ENCODE measurements at regions not wholly inside any gene's neighbourhood (a gene's known extent, or its start where the extent isn't known, plus 50 kb on each side); places are given as distances from the start of the nearest gene placed in this dataset.

DNA sequence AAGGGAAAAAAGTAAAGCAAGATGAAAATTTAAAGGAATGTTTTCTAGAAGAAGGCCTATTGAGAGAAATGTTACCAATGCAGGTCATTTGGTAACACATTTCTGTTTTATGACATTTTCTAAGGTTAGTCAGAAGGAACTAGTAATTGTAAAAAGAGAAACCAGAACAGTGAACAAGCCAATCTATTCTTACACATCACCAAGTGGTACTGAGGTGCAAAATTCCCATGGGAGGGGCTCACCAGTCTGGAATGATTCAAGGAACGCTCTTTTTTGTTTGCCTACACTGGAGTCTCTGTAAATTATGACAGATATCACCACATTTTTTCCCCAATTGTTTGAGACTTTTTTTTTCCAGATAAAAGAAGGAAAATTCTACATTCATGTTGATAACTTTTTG is 404.7 kb upstream of the CNKSR2 start:
- Histone ChIP-seq H3K27me3 (ENCODE audit: control insufficient read depth, insufficient read depth, low read length) (no peaks in the 10 kb centered on the region), H3K4me3 (ENCODE audit: low read depth, low read length) (no peak overlapping the region), H3K36me3 (ENCODE audit: control insufficient read depth, insufficient read depth, low read length) (no peaks in the 10 kb centered on the region)
- DNase-seq (ENCODE audit: low read depth), result no peak
- TF ChIP-seq, protein P1, sequence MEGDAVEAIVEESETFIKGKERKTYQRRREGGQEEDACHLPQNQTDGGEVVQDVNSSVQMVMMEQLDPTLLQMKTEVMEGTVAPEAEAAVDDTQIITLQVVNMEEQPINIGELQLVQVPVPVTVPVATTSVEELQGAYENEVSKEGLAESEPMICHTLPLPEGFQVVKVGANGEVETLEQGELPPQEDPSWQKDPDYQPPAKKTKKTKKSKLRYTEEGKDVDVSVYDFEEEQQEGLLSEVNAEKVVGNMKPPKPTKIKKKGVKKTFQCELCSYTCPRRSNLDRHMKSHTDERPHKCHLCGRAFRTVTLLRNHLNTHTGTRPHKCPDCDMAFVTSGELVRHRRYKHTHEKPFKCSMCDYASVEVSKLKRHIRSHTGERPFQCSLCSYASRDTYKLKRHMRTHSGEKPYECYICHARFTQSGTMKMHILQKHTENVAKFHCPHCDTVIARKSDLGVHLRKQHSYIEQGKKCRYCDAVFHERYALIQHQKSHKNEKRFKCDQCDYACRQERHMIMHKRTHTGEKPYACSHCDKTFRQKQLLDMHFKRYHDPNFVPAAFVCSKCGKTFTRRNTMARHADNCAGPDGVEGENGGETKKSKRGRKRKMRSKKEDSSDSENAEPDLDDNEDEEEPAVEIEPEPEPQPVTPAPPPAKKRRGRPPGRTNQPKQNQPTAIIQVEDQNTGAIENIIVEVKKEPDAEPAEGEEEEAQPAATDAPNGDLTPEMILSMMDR (IDR thresholded peaks at IDR 0.05; ENCODE audit: insufficient read depth, low read length, poor library complexity, severe bottlenecking), result no peak

DNA sequence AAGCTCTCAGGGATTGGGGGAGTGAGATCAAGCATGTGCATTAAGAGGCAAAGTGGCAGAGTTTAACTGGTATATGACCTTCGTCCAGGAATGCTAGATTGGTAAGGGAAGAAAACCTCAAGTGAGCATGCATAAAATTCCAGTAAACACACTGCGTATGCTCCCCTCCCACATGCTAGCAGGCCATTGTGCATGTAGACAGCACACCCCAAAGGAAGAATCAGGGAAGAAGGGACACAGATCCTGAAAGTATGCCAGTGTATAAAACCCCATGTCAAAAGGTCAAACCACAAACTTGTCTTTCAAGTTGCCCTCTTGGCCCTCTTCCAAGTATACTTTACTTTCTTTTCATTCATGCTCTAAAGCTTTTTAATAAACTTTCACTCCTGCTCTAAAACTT is 405.2 kb upstream of the CNKSR2 start:
- no peaks in the 10 kb centered on the region for H3K27me3 ChIP-seq (ENCODE audit: control insufficient read depth, insufficient read depth, low read length)
- DNase-seq (ENCODE audit: low read depth), result no peak
- TF ChIP-seq, protein P1 (IDR thresholded peaks at IDR 0.05; ENCODE audit: insufficient read depth, low read length, poor library complexity, severe bottlenecking), result no peak
- H3K4me3 ChIP-seq (ENCODE audit: low read depth, low read length), result no peak overlapping the region
- H3K36me3 ChIP-seq (ENCODE audit: control insufficient read depth, insufficient read depth, low read length), result no peaks in the 10 kb centered on the region

DNA sequence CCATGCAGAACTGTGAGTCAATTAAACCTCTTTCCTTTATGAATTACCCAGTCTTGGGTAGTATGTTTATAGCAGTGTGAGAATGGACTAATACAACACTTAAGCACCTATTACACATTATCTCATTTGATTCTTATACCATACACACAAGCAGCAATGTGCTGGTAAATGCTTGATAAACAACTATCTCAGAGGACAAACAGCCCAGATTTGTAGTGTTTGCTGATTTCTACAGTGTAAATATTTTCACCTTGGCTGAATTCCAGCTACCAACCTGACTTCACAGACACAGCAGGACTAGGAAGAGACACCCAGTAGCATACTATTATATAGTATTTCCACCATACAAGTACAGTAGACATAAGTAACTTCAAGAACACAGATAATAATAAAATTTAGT is 406.5 kb upstream of the CNKSR2 start:
- no peaks in the 10 kb centered on the region for H3K27me3 ChIP-seq (ENCODE audit: control insufficient read depth, insufficient read depth, low read length)
- no peak for DNase-seq (ENCODE audit: low read depth)
- H3K36me3 ChIP-seq (ENCODE audit: control insufficient read depth, insufficient read depth, low read length), result no peaks in the 10 kb centered on the region
- TF ChIP-seq, protein P1 (IDR thresholded peaks at IDR 0.05; ENCODE audit: insufficient read depth, low read length, poor library complexity, severe bottlenecking), result no peak
- H3K4me3 ChIP-seq (ENCODE audit: low read depth, low read length), result no peak overlapping the region

DNA sequence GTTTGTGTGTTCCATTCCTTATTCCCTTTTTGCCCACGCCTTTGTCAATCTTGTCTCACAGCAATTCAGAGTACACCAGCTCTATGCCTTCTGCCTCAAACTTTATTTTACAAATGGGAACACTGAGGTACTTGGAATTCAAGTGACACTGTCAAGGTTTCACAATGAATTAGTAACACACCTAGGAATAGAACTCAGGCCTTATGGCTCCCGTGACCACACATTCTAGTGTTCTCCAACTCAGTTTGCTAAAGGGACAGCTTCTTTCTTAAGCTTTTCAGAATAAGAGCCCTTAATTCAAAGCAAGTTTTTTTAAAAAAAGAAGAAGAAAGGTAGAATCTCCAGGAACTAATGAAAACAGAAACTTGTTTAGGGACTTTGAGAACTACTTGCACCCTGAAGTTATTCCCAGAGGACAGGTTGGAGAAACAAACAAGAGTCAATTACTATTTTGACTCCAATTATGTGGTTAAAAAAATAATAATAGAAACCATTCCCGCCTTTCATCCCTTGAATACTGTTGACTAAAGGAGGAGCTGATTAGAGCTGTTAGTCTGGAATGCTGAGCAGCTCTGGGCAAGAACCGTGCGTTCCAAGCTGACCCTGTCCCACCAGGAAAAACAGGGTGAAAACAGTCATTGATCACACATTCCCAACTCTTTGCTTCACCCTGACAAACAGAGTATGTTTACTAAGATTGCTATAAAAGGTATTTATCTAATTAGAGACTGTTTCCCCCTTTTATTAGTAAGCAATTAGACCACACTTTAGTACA is 408.8 kb upstream of the CNKSR2 start:
- Histone ChIP-seq H3K27me3 (ENCODE audit: control insufficient read depth, insufficient read depth, low read length) (no peaks in the 10 kb centered on the region), H3K4me3 (ENCODE audit: low read depth, low read length) (no peak overlapping the region), H3K36me3 (ENCODE audit: control insufficient read depth, insufficient read depth, low read length) (no peaks in the 10 kb centered on the region)
- DNase-seq (ENCODE audit: low read depth), result no peak
- TF ChIP-seq, protein P1 (IDR thresholded peaks at IDR 0.05; ENCODE audit: insufficient read depth, low read length, poor library complexity, severe bottlenecking), result no peak

DNA sequence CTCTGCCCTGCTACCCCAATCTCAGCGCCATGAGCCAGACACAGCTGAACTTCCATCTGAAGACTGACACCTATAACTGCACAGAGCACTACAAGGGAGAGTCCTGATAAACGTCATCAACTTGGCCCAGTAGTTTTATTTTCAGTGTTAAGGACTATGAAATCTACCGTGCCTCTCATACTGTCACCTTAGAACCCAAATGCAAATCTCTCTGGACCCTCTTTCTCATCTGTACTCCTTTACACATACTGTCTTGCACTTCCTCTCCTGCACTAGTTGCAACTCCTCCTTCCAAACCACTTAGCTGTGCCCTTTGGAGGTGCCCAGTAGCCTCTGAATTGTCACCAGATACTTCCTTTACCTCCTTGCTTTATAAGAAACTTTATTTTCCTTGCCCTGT is 420.2 kb upstream of the CNKSR2 start:
- Histone ChIP-seq H3K27me3 (ENCODE audit: control insufficient read depth, insufficient read depth, low read length) (no peaks in the 10 kb centered on the region), H3K4me3 (ENCODE audit: low read depth, low read length) (no peak overlapping the region), H3K36me3 (ENCODE audit: control insufficient read depth, insufficient read depth, low read length) (no peaks in the 10 kb centered on the region)
- no peak for DNase-seq (ENCODE audit: low read depth)
- TF ChIP-seq, protein P1 (IDR thresholded peaks at IDR 0.05; ENCODE audit: insufficient read depth, low read length, poor library complexity, severe bottlenecking), result no peak

DNA sequence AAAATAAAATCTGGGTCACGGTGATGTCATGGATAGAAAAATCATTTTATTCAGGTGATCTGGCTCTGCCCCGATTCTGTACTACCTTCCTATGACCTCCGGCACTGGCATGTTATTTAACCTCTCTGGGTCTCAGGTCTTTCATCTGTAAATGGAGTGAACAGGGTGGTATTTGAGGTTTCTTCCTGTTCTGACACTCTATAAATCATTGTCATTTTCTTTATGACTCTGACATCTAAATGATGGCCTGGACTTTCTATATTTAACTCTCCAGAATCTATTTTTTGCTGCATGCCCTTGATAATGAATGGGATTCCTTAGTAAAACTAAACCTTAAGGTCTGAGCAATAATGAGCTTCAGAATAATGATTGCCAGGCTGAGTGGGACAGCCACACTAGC is 422.0 kb upstream of the CNKSR2 start:
- TF ChIP-seq, protein P1 (IDR thresholded peaks at IDR 0.05; ENCODE audit: insufficient read depth, low read length, poor library complexity, severe bottlenecking), result no peak

More for the DNA sequence above, 422.0 kb upstream of the CNKSR2 start:
- no peak overlapping the region for H3K4me3 ChIP-seq (ENCODE audit: low read depth, low read length)
- H3K36me3 ChIP-seq (ENCODE audit: control insufficient read depth, insufficient read depth, low read length), result no peaks in the 10 kb centered on the region
- DNase-seq (ENCODE audit: low read depth), result no peak
- no peaks in the 10 kb centered on the region for H3K27me3 ChIP-seq (ENCODE audit: control insufficient read depth, insufficient read depth, low read length)

Measured in kidney epithelial cell (primary cell).